Heart right ventricle (tissue), 16 donors: ENCODE measurements at regions not wholly inside any gene's neighbourhood (a gene's known extent, or its start where the extent isn't known, plus 50 kb on each side); places are given as distances from the start of the nearest gene placed in this dataset.

Experiments
- ATAC-seq, 8 donors: fragments of 200-7000 bp; cut with Tn5 transposase; one replicate each; pipeline ENCODE4 v1.9.1; 2020; ENCODE audit warnings: mild to moderate bottlenecking in 8 of 8, moderate library complexity in 8 of 8, moderate number of reproducible peaks in 1 of 8
- DNase-seq, 2 donors: peaks; one replicate each; pipeline ENCODE4 v3.0.0-alpha.2; 2020
- H3K27ac ChIP-seq, 10 donors: fragments of 200-600 bp; sonication (generic) in 2 of 10; one replicate each; pipeline versions ENCODE4 v1.5.0 to v1.8.0; 2020 to 2022; ENCODE audit warnings: mild to moderate bottlenecking in 3 of 10
- H3K27me3 ChIP-seq, 7 donors: fragments of 200-600 bp; one replicate each; pipeline ENCODE4 v1.8.0; 2021 to 2022; ENCODE audit warnings: mild to moderate bottlenecking in 2 of 7
- H3K36me3 ChIP-seq, 9 donors: fragments of 200-600 bp; sonication (generic) in 1 of 9; one replicate each; pipeline versions ENCODE4 v1.5.0 to v1.8.0; 2020 to 2022; ENCODE audit warnings: mild to moderate bottlenecking in 2 of 9
- H3K4me1 ChIP-seq, 9 donors: fragments of 200-600 bp; sonication (generic) in 1 of 9; one replicate each; pipeline versions ENCODE4 v1.5.0 to v1.8.0; 2020 to 2022; ENCODE audit warnings: mild to moderate bottlenecking in 4 of 9
- H3K4me3 ChIP-seq, 10 donors: fragments of 200-600 bp; sonication (generic) in 2 of 10; one replicate each; pipeline versions ENCODE4 v1.5.0 to v1.8.0; 2020 to 2022; ENCODE audit warnings: mild to moderate bottlenecking in 7 of 10, moderate library complexity in 2 of 10
- H3K9me3 ChIP-seq, 11 donors: fragments of 200-600 bp in 10 of 11; sonication (generic) in 2 of 11; one replicate each; pipeline versions ENCODE4 v1.5.0 to v1.8.0; 2013 to 2022; ENCODE audit warnings: mild to moderate bottlenecking in 2 of 11, control low read depth in 1 of 11, moderate library complexity in 1 of 11
- WGBS, 2 donors: extraction: QIAGEN DNeasy Blood & Tissue Kit; methylation state at CpG; one replicate each; pipeline ENCODE4 v1.1.7; 2013; ENCODE audit warnings: inconsistent platforms in 1 of 2; 5-methylcytosine and 5-hydroxymethylcytosine counted together
- intact Hi-C, 10 donors: fragments of 100-400 bp; cut with DNase I; formaldehyde crosslinking; loops; one replicate each; pipeline versions ENCODE4 v1.11.1 to v1.14.2; 2022
- TF ChIP-seq, protein P1 (sequence below), 9 donors: fragments of 200-600 bp; sonication (generic) in 2 of 9; IDR thresholded peaks; one replicate each; pipeline versions ENCODE4 v1.5.0 to v1.8.0; 2021 to 2022; ENCODE audit warnings: antibody characterized with exemption in 9 of 9, mild to moderate bottlenecking in 5 of 9, moderate library complexity in 1 of 9
- donor health status: Arrhythmogenic right ventricular cardiomyopathy.
- donor health status: ischemic (EF 13 %, LVEDD 7.1; RV severe dilation, severe dysfunction).
- donor health status: healthy with polysubstance abuse.
- donor health status: DM: no; HTN: yes; CAD: no.
- donor health status: DM: no; HTN: no; CAD: no.
- donor health status: ischemic (EF 25% LVEDD 6.9; RV normal size, moderate dysfunction).
- donor health status: ischemic (EF 25% LVEDD 5.7; RV mildly dilated, moderate dysfunction).
- donor health status: healthy.
- donor health status: DM: yes; HTN: yes; CAD: no.
- donor health status: Ischemic cardiomyopathy.
- donor health status: ischemic (EF 35%, LVEDD 5.7; RV mildly dilated, moderate dysfunction).
- donor health status: nonischemic (EF 11% LVEDD 7.7; RV severe dilation, severe dysfunction).
- donor health status: DM: yes; HTN: yes; CAD: no.
- donor health status: PGD.
- donor health status: ischemic (EF 29% LVEDD 5.4; RV normal size, mild dysfunction).
- donor health status: nonischemic (EF 23%, LVEDD 6.1; RV moderate dilation, normal function).

DNA sequence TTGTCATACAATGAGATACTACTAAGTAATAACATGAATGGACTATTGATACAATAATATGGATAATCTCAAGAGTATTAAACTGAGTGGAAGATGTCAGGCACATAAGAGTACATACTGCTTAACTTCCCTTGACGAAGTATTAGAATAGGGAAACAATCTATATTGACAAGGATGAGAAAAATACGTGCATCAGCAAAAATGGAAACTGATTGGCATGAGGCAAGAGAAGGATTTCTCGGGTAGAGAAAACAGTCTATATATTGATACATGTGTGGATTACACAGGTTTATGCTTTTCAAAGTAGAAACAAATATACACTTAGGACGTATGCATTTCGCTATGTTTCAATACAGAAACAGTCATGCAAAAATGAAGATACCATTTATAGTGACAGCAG is 57.4 kb downstream of the PRR20E start:
- Histone ChIP-seq H3K27me3 (no peaks in the 10 kb centered on the region), H3K27ac (no peak overlapping the region), H3K36me3 (no peaks in the 10 kb centered on the region), H3K4me1 (no peaks in the 10 kb centered on the region), H3K9me3 (peaks cover 0 to 22% (median 0%) of the 10 kb centered on the region in 11 donors), H3K4me3 (no peak overlapping the region)
- TF ChIP-seq, protein P1, sequence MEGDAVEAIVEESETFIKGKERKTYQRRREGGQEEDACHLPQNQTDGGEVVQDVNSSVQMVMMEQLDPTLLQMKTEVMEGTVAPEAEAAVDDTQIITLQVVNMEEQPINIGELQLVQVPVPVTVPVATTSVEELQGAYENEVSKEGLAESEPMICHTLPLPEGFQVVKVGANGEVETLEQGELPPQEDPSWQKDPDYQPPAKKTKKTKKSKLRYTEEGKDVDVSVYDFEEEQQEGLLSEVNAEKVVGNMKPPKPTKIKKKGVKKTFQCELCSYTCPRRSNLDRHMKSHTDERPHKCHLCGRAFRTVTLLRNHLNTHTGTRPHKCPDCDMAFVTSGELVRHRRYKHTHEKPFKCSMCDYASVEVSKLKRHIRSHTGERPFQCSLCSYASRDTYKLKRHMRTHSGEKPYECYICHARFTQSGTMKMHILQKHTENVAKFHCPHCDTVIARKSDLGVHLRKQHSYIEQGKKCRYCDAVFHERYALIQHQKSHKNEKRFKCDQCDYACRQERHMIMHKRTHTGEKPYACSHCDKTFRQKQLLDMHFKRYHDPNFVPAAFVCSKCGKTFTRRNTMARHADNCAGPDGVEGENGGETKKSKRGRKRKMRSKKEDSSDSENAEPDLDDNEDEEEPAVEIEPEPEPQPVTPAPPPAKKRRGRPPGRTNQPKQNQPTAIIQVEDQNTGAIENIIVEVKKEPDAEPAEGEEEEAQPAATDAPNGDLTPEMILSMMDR (IDR thresholded peaks at IDR 0.05) = no peak
- ATAC-seq = no peak
- 88 to 93% methylated on average over 5 of the region's 5 CpGs for WGBS, 2 donors
- intact Hi-C loops = no loop called here
- no peak for DNase-seq

DNA sequence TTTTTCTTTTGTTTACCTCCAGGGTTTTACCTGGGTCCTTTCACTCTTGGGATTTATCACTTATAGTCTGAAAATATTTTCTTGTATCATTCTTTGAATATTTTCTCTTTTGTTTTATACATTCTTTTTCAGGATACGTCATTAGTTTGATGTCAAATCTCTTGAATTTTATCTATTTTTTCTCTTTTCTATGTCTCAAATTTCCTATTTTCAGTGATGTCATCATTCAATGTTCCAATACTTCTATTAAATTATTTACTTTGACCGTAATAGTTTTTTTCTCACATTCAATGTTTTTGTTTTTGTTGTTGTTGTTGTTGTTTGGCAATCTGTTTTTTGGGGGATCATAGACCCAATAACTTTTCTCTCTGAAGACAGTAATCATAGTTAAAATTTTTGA is 83.5 kb downstream of the PRR20E start:
- 82 to 85% methylated on average over 2 of the region's 2 CpGs for WGBS, 2 donors
- DNase-seq = no peak
- intact Hi-C loops = no loop called here

DNA sequence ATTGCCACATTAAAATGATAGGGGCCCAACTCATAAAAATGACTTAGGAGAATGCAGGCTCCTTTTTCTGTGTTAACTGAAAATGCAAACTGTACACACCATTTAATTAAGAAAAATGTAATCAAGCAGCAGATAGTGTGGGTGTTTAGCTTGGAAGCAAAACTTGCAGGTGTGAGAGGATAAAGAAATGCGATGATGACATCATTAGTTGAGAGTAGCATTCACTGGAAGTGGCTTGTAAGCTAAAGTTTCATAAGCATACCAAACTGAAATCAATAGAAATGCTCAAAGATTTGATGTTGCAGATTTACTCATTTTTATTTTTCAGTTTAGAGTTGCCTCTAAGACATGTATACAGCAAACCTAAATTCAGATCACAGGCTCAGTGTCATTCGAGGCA is 86.6 kb downstream of the PRR20E start:
- H3K27me3 ChIP-seq = no peaks in the 10 kb centered on the region
- ATAC-seq = no peak
- 65 to 73% methylated on average over 2 of the region's 2 CpGs for WGBS, 2 donors
- TF ChIP-seq, protein P1 (IDR thresholded peaks at IDR 0.05) = no peak
- no peak for DNase-seq
- intact Hi-C loops = no loop called here
- H3K27ac ChIP-seq = no peak overlapping the region
- H3K36me3 ChIP-seq = no peaks in the 10 kb centered on the region
- no peaks in the 10 kb centered on the region for H3K4me1 ChIP-seq
- H3K4me3 ChIP-seq = no peak overlapping the region
- H3K9me3 ChIP-seq = peaks cover 0 to 4% (median 0%) of the 10 kb centered on the region in 11 donors

More for the DNA sequence above, 83.5 kb downstream of the PRR20E start:
- ATAC-seq = no peak
- TF ChIP-seq, protein P1 (IDR thresholded peaks at IDR 0.05) = no peak
- Histone ChIP-seq H3K4me3 (no peak overlapping the region), H3K27ac (no peak overlapping the region), H3K9me3 (peaks cover 0 to 3% (median 0%) of the 10 kb centered on the region in 11 donors), H3K36me3 (no peaks in the 10 kb centered on the region), H3K27me3 (no peaks in the 10 kb centered on the region), H3K4me1 (no peaks in the 10 kb centered on the region)

DNA sequence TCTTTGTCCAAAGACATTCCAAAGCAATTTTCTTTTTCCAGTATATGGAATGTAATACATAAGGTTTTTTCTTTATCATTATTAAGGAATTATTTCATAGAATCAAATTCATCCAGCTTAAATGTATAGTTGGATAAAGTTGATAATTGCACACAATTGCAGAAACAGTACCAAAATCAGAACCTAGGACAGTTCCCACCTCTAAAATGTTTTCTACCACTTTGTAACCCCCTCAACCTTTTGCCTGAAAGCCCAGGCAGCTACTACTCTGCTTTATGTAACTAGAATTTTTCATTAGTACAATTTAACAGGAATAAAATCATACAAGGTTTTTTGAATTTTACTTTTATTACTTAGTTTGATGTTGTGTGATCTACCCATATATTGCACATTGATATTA is 98.0 kb downstream of the PRR20E start:
- no peak for ATAC-seq
- Histone ChIP-seq H3K36me3 (no peaks in the 10 kb centered on the region), H3K4me3 (no peak overlapping the region), H3K27ac (no peak overlapping the region), H3K27me3 (no peaks in the 10 kb centered on the region), H3K9me3 (peaks cover 0 to 26% (median 3%) of the 10 kb centered on the region in 11 donors), H3K4me1 (no peaks in the 10 kb centered on the region)
- TF ChIP-seq, protein P1 (IDR thresholded peaks at IDR 0.05) = no peak
- intact Hi-C loops = no loop called here
- no peak for DNase-seq

DNA sequence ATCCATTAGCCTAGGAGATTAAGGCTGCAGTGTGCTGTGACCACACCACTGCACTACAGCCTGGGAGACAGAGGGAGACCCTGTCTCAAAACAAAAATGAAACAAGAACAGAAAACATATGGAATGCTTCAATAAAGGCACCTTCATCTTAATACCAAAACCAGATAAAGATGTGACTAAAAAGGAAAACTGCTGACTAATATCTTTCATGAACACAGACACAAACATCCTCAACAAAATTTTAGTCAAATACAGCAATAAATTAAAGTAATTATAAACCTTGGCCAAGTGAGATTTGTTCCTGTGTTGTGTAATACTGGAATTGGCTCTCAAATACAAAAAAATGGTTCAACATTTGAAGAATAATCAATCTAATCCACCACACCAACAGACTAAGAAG is 103.5 kb downstream of the PRR20E start:
- H3K4me1 ChIP-seq = no peaks in the 10 kb centered on the region
- H3K27ac ChIP-seq = no peak overlapping the region
- intact Hi-C loops = no loop called here
- H3K4me3 ChIP-seq = no peak overlapping the region
- ATAC-seq = no peak
- DNase-seq = no peak
- peaks cover 0 to 28% (median 3%) of the 10 kb centered on the region in 11 donors for H3K9me3 ChIP-seq
- H3K36me3 ChIP-seq = no peaks in the 10 kb centered on the region
- no peaks in the 10 kb centered on the region for H3K27me3 ChIP-seq
- TF ChIP-seq, protein P1 (IDR thresholded peaks at IDR 0.05) = no peak
